HG02973 (cell line): ENCODE measurements at regions not wholly inside any gene's neighbourhood (a gene's known extent, or its start where the extent isn't known, plus 50 kb on each side); places are given as distances from the start of the nearest gene placed in this dataset.
"Not testable (repeated sequence)": the region's sequence is repeated elsewhere in the genome, so short reads cannot be mapped to it uniquely, and the experiment has no call there.

Source experiments
- ATAC-seq: cut with Tn5 transposase; IDR thresholded peaks from one replicate; pipeline ENCODE4 v1.9.1; 2021; ENCODE audit warnings: moderate library complexity; ENCODE audit not compliant: unreplicated experiment

GRCh38 chr2:167753142-167753541 is 494.3 kb downstream of the STK39 start:
- ATAC-seq: no peak

- ATAC-seq: no peak
Measured at GRCh38 chr2:167752734-167753133, 494.7 kb downstream of the STK39 start.

- no peak for ATAC-seq
Measured at GRCh38 chr2:167750675-167751074, 496.7 kb downstream of the STK39 start.

DNA sequence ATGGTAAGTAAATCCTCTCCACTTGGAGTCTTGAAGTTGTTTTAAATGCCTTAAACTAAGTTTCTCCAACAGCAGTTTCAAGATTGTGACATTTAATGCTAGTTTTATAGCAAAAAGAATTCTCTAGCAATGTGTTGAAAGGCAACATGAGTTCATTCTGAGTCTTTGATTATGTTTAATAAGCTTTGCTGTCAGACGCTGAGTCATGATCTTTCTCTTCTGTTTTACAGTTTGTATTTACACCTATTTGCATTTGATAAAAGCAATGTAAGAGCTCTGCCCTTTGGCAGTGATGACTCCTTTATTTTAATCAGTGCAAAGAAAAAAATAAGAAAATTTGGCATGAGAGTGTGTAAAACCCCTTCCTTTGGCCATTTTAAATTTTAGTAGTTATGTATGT is 497.7 kb downstream of the STK39 start:
- ATAC-seq: no peak

- no peak for ATAC-seq
Measured at GRCh38 chr2:167749016-167749415, 498.4 kb downstream of the STK39 start.

- ATAC-seq: no peak
Measured at GRCh38 chr2:167748536-167748935, 498.9 kb downstream of the STK39 start.

DNA sequence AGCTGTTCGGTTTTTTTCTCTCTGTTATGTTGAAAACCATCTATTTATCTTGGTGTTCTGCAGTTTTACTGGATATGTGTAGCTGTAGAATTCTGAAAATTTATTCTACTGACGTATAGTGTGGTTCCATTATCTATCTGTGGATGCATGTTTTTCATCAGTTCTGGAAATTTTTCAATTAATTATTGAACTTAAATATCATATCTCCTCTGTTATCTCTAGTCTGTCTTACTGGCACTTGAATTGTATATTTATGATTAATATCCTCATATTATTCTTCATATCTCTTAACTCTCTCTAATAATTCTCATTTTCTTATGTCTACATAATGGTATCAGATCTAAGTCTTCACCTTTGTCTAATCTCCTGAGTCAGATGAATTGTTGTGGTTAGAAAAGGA is 501.7 kb downstream of the STK39 start:
- no peak for ATAC-seq

- not testable (repeated sequence) for ATAC-seq
Measured at GRCh38 chr2:167739921-167740320, 507.5 kb downstream of the STK39 start.

DNA sequence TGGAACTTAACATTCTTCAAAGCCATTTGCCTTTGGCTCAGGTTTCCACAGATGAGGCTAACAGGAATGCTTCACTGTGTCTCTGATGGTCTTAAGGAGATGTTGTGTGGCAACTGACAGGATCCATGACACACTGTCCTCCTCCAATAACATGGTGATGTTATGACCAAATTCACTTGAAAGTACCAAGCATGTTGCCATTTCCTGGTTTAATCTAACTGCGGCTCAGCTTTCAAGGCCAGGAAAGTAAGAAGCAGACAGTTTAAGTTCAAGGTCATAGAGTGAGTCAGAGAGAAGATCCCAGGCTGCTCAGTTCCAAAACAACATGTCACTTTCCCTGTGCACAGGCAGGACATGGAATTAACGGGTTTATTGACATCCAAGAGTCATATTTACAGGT is 513.6 kb downstream of the STK39 start:
- ATAC-seq: no peak

DNA sequence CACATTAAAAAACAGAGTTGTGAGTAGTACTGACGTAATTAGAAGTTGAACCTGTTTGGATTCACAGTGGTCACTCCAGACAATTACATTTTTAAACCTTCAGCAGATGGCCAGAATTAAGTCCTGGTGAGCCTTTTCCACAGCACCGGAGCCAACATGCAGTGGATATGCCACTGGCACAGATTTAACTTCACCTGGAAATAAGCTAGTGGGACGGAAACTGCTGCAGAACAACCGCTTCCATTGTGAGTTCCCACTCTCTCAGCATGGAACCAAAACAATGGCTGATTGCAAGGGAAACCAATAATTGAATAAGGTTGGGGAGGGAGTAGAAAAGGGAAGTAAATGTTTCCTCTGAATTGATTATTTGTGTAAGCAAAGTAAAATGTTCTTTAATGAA is 515.1 kb downstream of the STK39 start:
- no peak for ATAC-seq

- no peak for ATAC-seq
Measured at GRCh38 chr2:167729911-167730310, 517.5 kb downstream of the STK39 start.

GRCh38 chr2:167726788-167727187 is 520.6 kb downstream of the STK39 start:
- ATAC-seq: no peak

GRCh38 chr2:167721593-167721992 is 525.8 kb downstream of the STK39 start:
- ATAC-seq: no peak

- no peak for ATAC-seq
Measured at GRCh38 chr2:167719410-167719809, 528.0 kb downstream of the STK39 start.

GRCh38 chr2:167718560-167718959 is 528.8 kb downstream of the STK39 start:
- ATAC-seq: no peak

GRCh38 chr2:167715932-167716331 is 531.5 kb downstream of the STK39 start:
- ATAC-seq: no peak

DNA sequence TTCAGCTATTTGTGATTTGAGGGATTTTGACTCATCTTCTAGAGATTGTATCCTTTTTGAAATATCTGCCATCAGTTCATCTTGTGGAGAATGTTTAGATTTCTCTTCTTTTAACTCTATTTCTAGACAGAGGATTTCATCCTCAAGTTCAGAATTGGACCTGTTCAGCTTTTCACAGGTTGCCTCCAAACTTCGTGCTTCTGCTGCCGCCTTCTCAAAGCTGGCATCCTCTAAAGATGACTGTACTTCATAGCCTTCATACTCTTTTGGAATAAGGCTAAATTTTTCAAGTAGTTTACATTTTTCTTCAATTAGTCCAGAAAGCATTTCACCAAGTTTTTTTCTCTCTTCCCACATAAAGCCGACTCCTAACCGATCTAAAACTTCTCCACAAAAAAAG is 531.9 kb downstream of the STK39 start:
- not testable (repeated sequence) for ATAC-seq

GRCh38 chr2:167712275-167712674 is 535.1 kb downstream of the STK39 start:
- ATAC-seq: no peak

GRCh38 chr2:167708998-167709397 is 538.4 kb downstream of the STK39 start:
- ATAC-seq: no peak

DNA sequence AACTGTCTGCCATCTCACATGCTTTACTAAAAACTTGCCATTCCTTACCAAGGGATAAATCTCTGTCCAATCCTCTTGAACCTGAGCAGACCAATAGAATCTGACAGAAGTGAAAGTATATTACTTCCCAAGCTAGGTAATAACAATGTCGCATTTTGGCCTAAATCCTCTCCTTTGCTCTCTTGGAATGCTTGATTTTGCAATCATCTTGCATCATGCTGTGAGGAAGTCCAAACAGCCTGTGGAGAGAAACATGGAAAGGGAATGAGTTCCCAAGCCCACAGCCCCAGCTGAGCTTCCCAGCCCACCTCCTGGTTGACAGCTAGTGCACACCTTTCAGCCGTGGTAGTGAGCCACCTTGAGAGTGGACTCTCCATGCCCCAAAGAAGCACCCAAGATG is 540.6 kb downstream of the STK39 start:
- ATAC-seq: no peak

- ATAC-seq: no peak
Measured at GRCh38 chr2:167703441-167703840, 544.0 kb downstream of the STK39 start.

DNA sequence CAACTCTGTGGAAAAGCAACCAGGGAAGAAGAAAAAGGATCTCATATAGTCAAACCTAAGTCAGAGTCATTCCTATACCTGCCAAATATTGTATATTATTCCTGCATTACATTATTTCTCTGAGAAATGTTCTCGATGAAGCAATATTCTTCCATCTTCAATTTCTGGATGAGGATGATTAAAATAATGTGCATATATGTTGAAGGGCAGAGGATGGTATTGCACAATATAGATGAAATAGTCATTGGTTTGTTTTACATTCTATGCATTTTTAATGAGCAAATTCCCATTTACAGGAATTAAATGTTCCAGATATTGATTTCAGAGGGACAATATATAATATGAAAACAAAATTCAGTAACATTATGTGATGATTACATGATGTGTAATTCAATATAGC is 545.2 kb downstream of the STK39 start:
- no peak for ATAC-seq

GRCh38 chr2:167701651-167702050 is 545.7 kb downstream of the STK39 start:
- no peak for ATAC-seq

DNA sequence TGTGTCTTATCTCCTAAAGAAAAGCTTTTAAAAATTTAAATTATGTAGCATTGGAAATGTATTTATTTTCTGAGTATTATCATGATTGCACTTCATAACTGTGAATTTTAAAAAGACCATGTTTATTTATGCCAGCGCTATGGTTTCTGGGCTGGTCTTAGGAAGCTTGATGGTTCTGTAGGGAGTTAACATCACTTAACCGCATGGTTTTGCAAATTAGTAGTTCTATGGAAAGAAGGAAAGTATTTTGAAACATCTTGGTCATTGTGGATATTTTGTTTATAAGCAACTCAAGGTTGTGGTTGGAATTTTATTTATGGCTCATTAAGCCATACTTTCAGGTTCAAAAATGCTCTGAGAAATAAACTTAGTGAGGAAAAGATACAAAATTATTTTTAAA is 549.4 kb downstream of the STK39 start:
- ATAC-seq: no peak
